Lung (tissue), 11 donors: ENCODE measurements at regions not wholly inside any gene's neighbourhood (a gene's known extent, or its start where the extent isn't known, plus 50 kb on each side); places are given as distances from the start of the nearest gene placed in this dataset.
"Not testable (repeated sequence)": the region's sequence is repeated elsewhere in the genome, so short reads cannot be mapped to it uniquely, and the experiment has no call there.

Experiments used
- ATAC-seq: fragments of 200-7000 bp; cut with Tn5 transposase; one replicate; pipeline ENCODE4 v1.9.1; 2020; ENCODE audit warnings: moderate number of reproducible peaks; ENCODE audit not compliant: insufficient read depth, low FRiP score
- DNase-seq, 3 donors: peaks; one replicate each; pipeline ENCODE4 v3.0.0-alpha.2; 2013 to 2017
- H3K27ac ChIP-seq, 2 donors: one replicate each; pipeline ENCODE4 v1.5.1; 2013; ENCODE audit warnings: mild to moderate bottlenecking in 2 of 2, moderate library complexity in 2 of 2, control low read depth in 1 of 2, inconsistent platforms in 1 of 2, low read depth in 1 of 2, low read length in 1 of 2
- H3K27me3 ChIP-seq, 3 donors: one replicate each; pipeline ENCODE4 v1.5.1; 2013; ENCODE audit warnings: low read length in 2 of 3; ENCODE audit not compliant: control insufficient read depth in 3 of 3, insufficient read depth in 3 of 3
- H3K36me3 ChIP-seq, 4 donors: one replicate each; pipeline ENCODE4 v1.5.1; 2013; ENCODE audit warnings: low read length in 4 of 4, mild to moderate bottlenecking in 1 of 4, moderate library complexity in 1 of 4; ENCODE audit not compliant: control insufficient read depth in 4 of 4, insufficient read depth in 4 of 4
- H3K4me1 ChIP-seq, 5 donors: one replicate each; pipeline ENCODE4 v1.5.1; 2013; ENCODE audit warnings: low read length in 5 of 5, mild to moderate bottlenecking in 2 of 5, moderate library complexity in 1 of 5; ENCODE audit not compliant: control insufficient read depth in 5 of 5, insufficient read depth in 5 of 5
- H3K4me3 ChIP-seq: one replicate; pipeline ENCODE4 v1.5.1; 2013; ENCODE audit warnings: mild to moderate bottlenecking, control low read depth, moderate library complexity
- H3K9ac ChIP-seq, 2 donors: one replicate each; pipeline ENCODE4 v1.5.1; 2013; ENCODE audit warnings: low read length in 2 of 2, control low read depth in 1 of 2; ENCODE audit not compliant: insufficient read depth in 1 of 2
- H3K9me3 ChIP-seq, 4 donors: one replicate each; pipeline ENCODE4 v1.5.1; 2013; ENCODE audit warnings: low read length in 3 of 4, mild to moderate bottlenecking in 1 of 4, moderate library complexity in 1 of 4; ENCODE audit not compliant: control insufficient read depth in 4 of 4, insufficient read depth in 3 of 4
- CTCF ChIP-seq: IDR thresholded peaks from 2 replicates; pipeline ENCODE4 v1.5.1; 2012; ENCODE audit warnings: mild to moderate bottlenecking; ENCODE audit errors: control extremely low read depth, extremely low read depth
- WGBS, 2 donors: extraction: QIAGEN DNeasy Blood & Tissue Kit; methylation state at CpG; one replicate each; pipeline ENCODE4 v1.1.7; 2013; 5-methylcytosine and 5-hydroxymethylcytosine counted together
- donor health status: control.
- donor health status: control.
- donor health status: Bipolar disorder and iron deficiency.
- donor health status: healthy.
- donor health status: DM: yes; HTN: yes; CAD: no.

GRCh38 chr9:2531481-2531880 lies 90.1 kb upstream of the VLDLR start:
- WGBS, 2 donors, result 91 to 92% methylated on average over 4 of the region's 4 CpGs
- no peak for DNase-seq
- Histone ChIP-seq H3K9ac (no peak overlapping the region), H3K9me3 (no peaks in the 10 kb centered on the region), H3K36me3 (no peaks in the 10 kb centered on the region), H3K27me3 (no peaks in the 10 kb centered on the region), H3K4me1 (no peaks in the 10 kb centered on the region), H3K27ac (no peak overlapping the region), H3K4me3 (no peak overlapping the region)
- no peak for ATAC-seq
- no peak for TF ChIP-seq CTCF

- Histone ChIP-seq H3K36me3 (no peaks in the 10 kb centered on the region), H3K4me1 (no peaks in the 10 kb centered on the region), H3K9me3 (no peaks in the 10 kb centered on the region), H3K27ac (no peak overlapping the region), H3K27me3 (no peaks in the 10 kb centered on the region), H3K9ac (no peak overlapping the region), H3K4me3 (no peak overlapping the region)
- no peak for TF ChIP-seq CTCF
- no peak for ATAC-seq
- 67 to 72% methylated on average over 2 of the region's 2 CpGs for WGBS, 2 donors
- DNase-seq, result peak in 2 of 3 donors; percentile 67 to 77
Measured at GRCh38 chr9:2536511-2536910, 85.1 kb upstream of the VLDLR start.

- TF ChIP-seq CTCF, result no peak
- no peak for ATAC-seq
- Histone ChIP-seq H3K4me3 (no peak overlapping the region), H3K36me3 (no peaks in the 10 kb centered on the region), H3K4me1 (no peaks in the 10 kb centered on the region), H3K9me3 (peaks cover 0 to 2% (median 0%) of the 10 kb centered on the region in 4 donors), H3K27ac (no peak overlapping the region), H3K9ac (no peak overlapping the region), H3K27me3 (no peaks in the 10 kb centered on the region)
- WGBS, 2 donors, result 85 to 86% methylated on average over 6 of the region's 6 CpGs
- no peak for DNase-seq
Measured at GRCh38 chr9:2545881-2546490, 75.6 kb upstream of the VLDLR start.

GRCh38 chr9:2555899-2556600 lies 65.5 kb upstream of the VLDLR start:
- not testable (repeated sequence) for H3K27me3 ChIP-seq, H3K9ac ChIP-seq, H3K27ac ChIP-seq, H3K36me3 ChIP-seq, ATAC-seq, DNase-seq, H3K4me3 ChIP-seq, H3K9me3 ChIP-seq
- 82 to 88% methylated on average over 7 of the region's 7 CpGs for WGBS, 2 donors
- peaks cover 6 to 29% (median 17%) of the 10 kb centered on the region in 5 donors for H3K4me1 ChIP-seq
